ENCODE measurements at regions not wholly inside any gene's neighbourhood (a gene's known extent, or its start where the extent isn't known, plus 50 kb on each side); places are given as distances from the start of the nearest gene placed in this dataset.
A peak's percentile ranks its signal among the peaks of the same experiment; 100 is the strongest.

GRCh38 chr1:24999426-24999825 lies 69.3 kb upstream of the RUNX3 start:
- DNase-seq, result no peak

- no peak for DNase-seq
Measured at GRCh38 chr1:24998563-24999245, 68.6 kb upstream of the RUNX3 start.

- DNase-seq, result peak; percentile 57
Measured at GRCh38 chr1:24996983-24997893, 67.2 kb upstream of the RUNX3 start.

GRCh38 chr1:24996456-24996855 lies 66.4 kb upstream of the RUNX3 start:
- no peak for DNase-seq

GRCh38 chr1:24995661-24996060 lies 65.6 kb upstream of the RUNX3 start:
- no peak for DNase-seq

GRCh38 chr1:24995140-24995539 lies 65.1 kb upstream of the RUNX3 start:
- DNase-seq, result no peak

- DNase-seq, result no peak
Measured at GRCh38 chr1:24993871-24994580, 64.0 kb upstream of the RUNX3 start.

- DNase-seq, result peak; percentile 56
Measured at GRCh38 chr1:24992761-24993211, 62.7 kb upstream of the RUNX3 start.

- DNase-seq, result no peak
Measured at GRCh38 chr1:24992124-24992760, 62.2 kb upstream of the RUNX3 start.

- no peak for DNase-seq
Measured at GRCh38 chr1:24991697-24992096, 61.6 kb upstream of the RUNX3 start.

- DNase-seq, result no peak
Measured at GRCh38 chr1:24990779-24991641, 60.9 kb upstream of the RUNX3 start.

GRCh38 chr1:24990136-24990535 lies 60.1 kb upstream of the RUNX3 start:
- DNase-seq, result no peak

GRCh38 chr1:24989082-24989481 lies 59.0 kb upstream of the RUNX3 start:
- no peak for DNase-seq

- DNase-seq, result no peak
Measured at GRCh38 chr1:24988558-24988912, 58.5 kb upstream of the RUNX3 start.

- no peak for DNase-seq
Measured at GRCh38 chr1:24987875-24988557, 57.9 kb upstream of the RUNX3 start.

- no peak for DNase-seq
Measured at GRCh38 chr1:24987424-24987823, 57.3 kb upstream of the RUNX3 start.

GRCh38 chr1:24986372-24986965 lies 56.4 kb upstream of the RUNX3 start:
- no peak for DNase-seq

- no peak for DNase-seq
Measured at GRCh38 chr1:24985737-24986136, 55.7 kb upstream of the RUNX3 start.

- DNase-seq, result peak; percentile 70
Measured at GRCh38 chr1:24984800-24985522, 54.9 kb upstream of the RUNX3 start.

GRCh38 chr1:24984300-24984699 lies 54.2 kb upstream of the RUNX3 start:
- DNase-seq, result no peak
